ENCODE measurements at regions not wholly inside any gene's neighbourhood (a gene's known extent, or its start where the extent isn't known, plus 50 kb on each side); places are given as distances from the start of the nearest gene placed in this dataset.

GRCh38 chr2:7127687-7128086, 210.5 kb downstream of the RNF144A start:
- no peak overlapping the region for H3K4ac ChIP-seq (ENCODE audit: low read depth, low read length)
- no peak overlapping the region for H2BK12ac ChIP-seq (ENCODE audit: low read length)
- H2BK120ac ChIP-seq (ENCODE audit: insufficient read depth, low read length, poor library complexity): no peak overlapping the region
- no peaks in the 10 kb centered on the region for H3K9me3 ChIP-seq (ENCODE audit: insufficient read depth, low read depth, low read length)
- no peaks in the 10 kb centered on the region for H3K36me3 ChIP-seq (ENCODE audit: control insufficient read depth in 1 of 2, insufficient read depth in 2 of 2, low read length in 2 of 2)
- H3K4me2 ChIP-seq (ENCODE audit: low read length): no peak overlapping the region
- no peak overlapping the region for H3K14ac ChIP-seq (ENCODE audit: low read length)
- no peak for DNase-seq
- no peak overlapping the region for H4K91ac ChIP-seq (ENCODE audit: low read depth, low read length)
- no peak overlapping the region for H3K4me3 ChIP-seq (ENCODE audit: low read depth, low read length)
- H3K79me1 ChIP-seq (ENCODE audit: low read length): no peaks in the 10 kb centered on the region
- no peak overlapping the region for H3K23ac ChIP-seq (ENCODE audit: low read length)
- no peaks in the 10 kb centered on the region for H3K4me1 ChIP-seq (ENCODE audit: control insufficient read depth in 1 of 2, insufficient read depth in 2 of 2, low read length in 2 of 2)
- H3K27me3 ChIP-seq (ENCODE audit: insufficient read depth, low read length): no peaks in the 10 kb centered on the region
- H3K9ac ChIP-seq (ENCODE audit: low read length): no peak overlapping the region
- no peak overlapping the region for H4K8ac ChIP-seq (ENCODE audit: low read depth, low read length)
- H2BK5ac ChIP-seq (ENCODE audit: low read depth, low read length, poor library complexity): no peak overlapping the region
- H3K18ac ChIP-seq (ENCODE audit: low read length): no peak overlapping the region
- H2AFZ ChIP-seq (ENCODE audit: insufficient read depth, low read length, poor library complexity): no peak overlapping the region
- no peak overlapping the region for H4K12ac ChIP-seq (ENCODE audit: low read depth, low read length)
- H3K27ac ChIP-seq (ENCODE audit: low read depth, low read length): no peak overlapping the region
- H3K79me2 ChIP-seq (ENCODE audit: control insufficient read depth, insufficient read depth, low read length, poor library complexity): no peaks in the 10 kb centered on the region
- no peak overlapping the region for H2AK5ac ChIP-seq (ENCODE audit: low read length)

GRCh38 chr2:7131261-7131660, 214.0 kb downstream of the RNF144A start:
- H3K4me1 ChIP-seq (ENCODE audit: control insufficient read depth in 1 of 2, insufficient read depth in 2 of 2, low read length in 2 of 2): no peaks in the 10 kb centered on the region
- H3K4me2 ChIP-seq (ENCODE audit: low read length): no peak overlapping the region
- no peak overlapping the region for H2BK5ac ChIP-seq (ENCODE audit: low read depth, low read length, poor library complexity)
- no peak overlapping the region for H4K12ac ChIP-seq (ENCODE audit: low read depth, low read length)
- no peak overlapping the region for H3K23ac ChIP-seq (ENCODE audit: low read length)
- H3K27me3 ChIP-seq (ENCODE audit: insufficient read depth, low read length): no peaks in the 10 kb centered on the region
- no peak overlapping the region for H4K91ac ChIP-seq (ENCODE audit: low read depth, low read length)
- no peak overlapping the region for H4K8ac ChIP-seq (ENCODE audit: low read depth, low read length)
- H3K79me2 ChIP-seq (ENCODE audit: control insufficient read depth, insufficient read depth, low read length, poor library complexity): no peaks in the 10 kb centered on the region
- H2AK5ac ChIP-seq (ENCODE audit: low read length): no peak overlapping the region
- H2BK120ac ChIP-seq (ENCODE audit: insufficient read depth, low read length, poor library complexity): no peak overlapping the region
- no peak overlapping the region for H2AFZ ChIP-seq (ENCODE audit: insufficient read depth, low read length, poor library complexity)
- H3K18ac ChIP-seq (ENCODE audit: low read length): no peak overlapping the region
- H3K14ac ChIP-seq (ENCODE audit: low read length): no peak overlapping the region
- no peak overlapping the region for H3K27ac ChIP-seq (ENCODE audit: low read depth, low read length)
- no peak overlapping the region for H3K4me3 ChIP-seq (ENCODE audit: low read depth, low read length)
- no peaks in the 10 kb centered on the region for H3K36me3 ChIP-seq (ENCODE audit: control insufficient read depth in 1 of 2, insufficient read depth in 2 of 2, low read length in 2 of 2)
- H3K9me3 ChIP-seq (ENCODE audit: insufficient read depth, low read depth, low read length): no peaks in the 10 kb centered on the region
- no peak overlapping the region for H3K9ac ChIP-seq (ENCODE audit: low read length)
- no CpG with 5 or more reads among the region's 5 CpGs for WGBS (ENCODE audit: extremely low coverage, insufficient coverage, insufficient read length)
- no peak overlapping the region for H2BK12ac ChIP-seq (ENCODE audit: low read length)
- no peak overlapping the region for H3K4ac ChIP-seq (ENCODE audit: low read depth, low read length)
- no peak for DNase-seq
- no peaks in the 10 kb centered on the region for H3K79me1 ChIP-seq (ENCODE audit: low read length)

GRCh38 chr2:7132753-7133152, 215.5 kb downstream of the RNF144A start:
- H3K23ac ChIP-seq (ENCODE audit: low read length): no peak overlapping the region
- H3K79me2 ChIP-seq (ENCODE audit: control insufficient read depth, insufficient read depth, low read length, poor library complexity): no peaks in the 10 kb centered on the region
- WGBS (ENCODE audit: extremely low coverage, insufficient coverage, insufficient read length): no CpG with 5 or more reads among the region's 3 CpGs
- no peak overlapping the region for H4K8ac ChIP-seq (ENCODE audit: low read depth, low read length)
- H3K36me3 ChIP-seq (ENCODE audit: control insufficient read depth in 1 of 2, insufficient read depth in 2 of 2, low read length in 2 of 2): no peaks in the 10 kb centered on the region
- H3K14ac ChIP-seq (ENCODE audit: low read length): no peak overlapping the region
- H2BK5ac ChIP-seq (ENCODE audit: low read depth, low read length, poor library complexity): no peak overlapping the region
- H3K18ac ChIP-seq (ENCODE audit: low read length): no peak overlapping the region
- no peak for DNase-seq
- no peak overlapping the region for H3K4me3 ChIP-seq (ENCODE audit: low read depth, low read length)
- H3K79me1 ChIP-seq (ENCODE audit: low read length): no peaks in the 10 kb centered on the region
- H3K4me2 ChIP-seq (ENCODE audit: low read length): no peak overlapping the region
- no peak overlapping the region for H4K91ac ChIP-seq (ENCODE audit: low read depth, low read length)
- H2AFZ ChIP-seq (ENCODE audit: insufficient read depth, low read length, poor library complexity): no peak overlapping the region
- H3K4ac ChIP-seq (ENCODE audit: low read depth, low read length): no peak overlapping the region
- H3K27ac ChIP-seq (ENCODE audit: low read depth, low read length): no peak overlapping the region
- H4K12ac ChIP-seq (ENCODE audit: low read depth, low read length): no peak overlapping the region
- no peak overlapping the region for H2BK12ac ChIP-seq (ENCODE audit: low read length)
- H3K9me3 ChIP-seq (ENCODE audit: insufficient read depth, low read depth, low read length): no peaks in the 10 kb centered on the region
- H3K4me1 ChIP-seq (ENCODE audit: control insufficient read depth in 1 of 2, insufficient read depth in 2 of 2, low read length in 2 of 2): no peaks in the 10 kb centered on the region
- no peak overlapping the region for H2BK120ac ChIP-seq (ENCODE audit: insufficient read depth, low read length, poor library complexity)
- H3K27me3 ChIP-seq (ENCODE audit: insufficient read depth, low read length): no peaks in the 10 kb centered on the region
- H2AK5ac ChIP-seq (ENCODE audit: low read length): no peak overlapping the region
- no peak overlapping the region for H3K9ac ChIP-seq (ENCODE audit: low read length)

GRCh38 chr2:7133521-7133920, 216.3 kb downstream of the RNF144A start:
- no peak overlapping the region for H4K91ac ChIP-seq (ENCODE audit: low read depth, low read length)
- no peak overlapping the region for H2BK120ac ChIP-seq (ENCODE audit: insufficient read depth, low read length, poor library complexity)
- DNase-seq: no peak
- no peak overlapping the region for H3K18ac ChIP-seq (ENCODE audit: low read length)
- no peak overlapping the region for H3K9ac ChIP-seq (ENCODE audit: low read length)
- H3K27ac ChIP-seq (ENCODE audit: low read depth, low read length): no peak overlapping the region
- no peak overlapping the region for H3K4me2 ChIP-seq (ENCODE audit: low read length)
- no peaks in the 10 kb centered on the region for H3K36me3 ChIP-seq (ENCODE audit: control insufficient read depth in 1 of 2, insufficient read depth in 2 of 2, low read length in 2 of 2)
- no peaks in the 10 kb centered on the region for H3K27me3 ChIP-seq (ENCODE audit: insufficient read depth, low read length)
- no peak overlapping the region for H4K12ac ChIP-seq (ENCODE audit: low read depth, low read length)
- no peak overlapping the region for H3K23ac ChIP-seq (ENCODE audit: low read length)
- no peak overlapping the region for H4K8ac ChIP-seq (ENCODE audit: low read depth, low read length)
- no peak overlapping the region for H2AFZ ChIP-seq (ENCODE audit: insufficient read depth, low read length, poor library complexity)
- H3K4me3 ChIP-seq (ENCODE audit: low read depth, low read length): no peak overlapping the region
- H3K9me3 ChIP-seq (ENCODE audit: insufficient read depth, low read depth, low read length): no peaks in the 10 kb centered on the region
- no peaks in the 10 kb centered on the region for H3K4me1 ChIP-seq (ENCODE audit: control insufficient read depth in 1 of 2, insufficient read depth in 2 of 2, low read length in 2 of 2)
- no peak overlapping the region for H2BK12ac ChIP-seq (ENCODE audit: low read length)
- WGBS (ENCODE audit: extremely low coverage, insufficient coverage, insufficient read length): no CpG with 5 or more reads among the region's 4 CpGs
- no peak overlapping the region for H3K14ac ChIP-seq (ENCODE audit: low read length)
- H2AK5ac ChIP-seq (ENCODE audit: low read length): no peak overlapping the region
- H3K4ac ChIP-seq (ENCODE audit: low read depth, low read length): no peak overlapping the region
- H2BK5ac ChIP-seq (ENCODE audit: low read depth, low read length, poor library complexity): no peak overlapping the region
- no peaks in the 10 kb centered on the region for H3K79me1 ChIP-seq (ENCODE audit: low read length)
- H3K79me2 ChIP-seq (ENCODE audit: control insufficient read depth, insufficient read depth, low read length, poor library complexity): no peaks in the 10 kb centered on the region

GRCh38 chr2:7140306-7140705, 223.1 kb downstream of the RNF144A start:
- Histone ChIP-seq H3K4me3 (ENCODE audit: low read depth, low read length) (no peak overlapping the region), H2AFZ (ENCODE audit: insufficient read depth, low read length, poor library complexity) (no peak overlapping the region), H3K79me1 (ENCODE audit: low read length) (no peaks in the 10 kb centered on the region), H3K27me3 (ENCODE audit: insufficient read depth, low read length) (no peaks in the 10 kb centered on the region), H4K91ac (ENCODE audit: low read depth, low read length) (no peak overlapping the region), H3K4ac (ENCODE audit: low read depth, low read length) (no peak overlapping the region), H3K18ac (ENCODE audit: low read length) (no peak overlapping the region), H3K9ac (ENCODE audit: low read length) (no peak overlapping the region), H4K12ac (ENCODE audit: low read depth, low read length) (no peak overlapping the region), H2BK12ac (ENCODE audit: low read length) (no peak overlapping the region), H3K14ac (ENCODE audit: low read length) (no peak overlapping the region), H2BK120ac (ENCODE audit: insufficient read depth, low read length, poor library complexity) (no peak overlapping the region), H3K4me1 (ENCODE audit: control insufficient read depth in 1 of 2, insufficient read depth in 2 of 2, low read length in 2 of 2) (no peaks in the 10 kb centered on the region), H3K23ac (ENCODE audit: low read length) (no peak overlapping the region), H3K36me3 (ENCODE audit: control insufficient read depth in 1 of 2, insufficient read depth in 2 of 2, low read length in 2 of 2) (no peaks in the 10 kb centered on the region), H3K79me2 (ENCODE audit: control insufficient read depth, insufficient read depth, low read length, poor library complexity) (no peaks in the 10 kb centered on the region), H3K27ac (ENCODE audit: low read depth, low read length) (no peak overlapping the region), H3K9me3 (ENCODE audit: insufficient read depth, low read depth, low read length) (peaks cover 1% of the 10 kb centered on the region), H3K4me2 (ENCODE audit: low read length) (no peak overlapping the region), H2AK5ac (ENCODE audit: low read length) (no peak overlapping the region), H4K8ac (ENCODE audit: low read depth, low read length) (no peak overlapping the region), H2BK5ac (ENCODE audit: low read depth, low read length, poor library complexity) (no peak overlapping the region)
- no peak for DNase-seq
- no CpG with 5 or more reads among the region's 1 CpG for WGBS (ENCODE audit: extremely low coverage, insufficient coverage, insufficient read length)

All from trophoblast cell (in vitro differentiated cells and primary cell).